PFSK-1 (cell line): ENCODE measurements at regions not wholly inside any gene's neighbourhood (a gene's known extent, or its start where the extent isn't known, plus 50 kb on each side); places are given as distances from the start of the nearest gene placed in this dataset.

Source experiments
- FOXP2 ChIP-seq: optimal IDR thresholded peaks from 2 replicates; pipeline ENCODE3; 2011; ENCODE audit warnings: borderline replicate concordance, control low read depth, inconsistent platforms; ENCODE audit not compliant: insufficient read depth; ENCODE audit errors: extremely low read length, extremely low read depth
- POLR2AphosphoS5 ChIP-seq: IDR thresholded peaks from 2 replicates; pipeline ENCODE4 v1.6.1; 2012; ENCODE audit warnings: low read depth, mild to moderate bottlenecking, control low read depth, low read length, moderate library complexity
- SIN3A ChIP-seq: IDR thresholded peaks from 2 replicates; pipeline ENCODE4 v1.6.1; 2012; ENCODE audit warnings: mild to moderate bottlenecking, low read length, moderate library complexity, borderline replicate concordance; ENCODE audit not compliant: insufficient read depth
- TAF1 ChIP-seq: IDR thresholded peaks from 2 replicates; pipeline ENCODE4 v1.6.1; 2012; ENCODE audit warnings: low read length, control low read depth, borderline replicate concordance; ENCODE audit not compliant: insufficient read depth
- TF ChIP-seq, protein P1 (sequence below), 2 experiments: IDR thresholded peaks; 2 replicates each; pipeline versions ENCODE4 v1.6.1 to v1.8.0; 2011 to 2012; ENCODE audit warnings: low read depth in 2 of 2, low read length in 2 of 2, control low read depth in 1 of 2, inconsistent platforms in 1 of 2, mild to moderate bottlenecking in 1 of 2, moderate library complexity in 1 of 2; ENCODE audit not compliant: insufficient read depth in 1 of 2

DNA sequence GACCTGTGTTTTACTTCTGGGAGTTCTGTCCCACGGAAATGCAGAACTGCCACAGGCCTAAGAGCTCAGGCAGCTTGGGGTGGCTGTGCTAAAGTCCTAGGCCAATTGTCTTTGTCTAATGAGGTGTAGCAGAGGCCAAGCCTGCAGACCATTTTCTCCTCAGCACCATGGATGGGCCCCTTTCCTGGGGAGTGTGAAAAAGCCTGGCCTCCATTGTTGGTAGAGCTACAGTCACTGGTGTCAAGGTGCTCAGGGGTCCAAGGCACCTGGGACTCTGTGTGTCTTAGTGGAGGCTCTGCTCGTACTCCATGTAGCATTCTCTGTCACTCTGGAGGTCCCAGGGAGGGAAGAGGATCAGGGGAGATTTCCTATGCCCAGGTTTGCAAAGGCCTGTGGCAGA lies 329.6 kb downstream of the SLITRK5 start:
- TF ChIP-seq SIN3A, result no peak
- no peak for TF ChIP-seq FOXP2
- TF ChIP-seq, protein P1, sequence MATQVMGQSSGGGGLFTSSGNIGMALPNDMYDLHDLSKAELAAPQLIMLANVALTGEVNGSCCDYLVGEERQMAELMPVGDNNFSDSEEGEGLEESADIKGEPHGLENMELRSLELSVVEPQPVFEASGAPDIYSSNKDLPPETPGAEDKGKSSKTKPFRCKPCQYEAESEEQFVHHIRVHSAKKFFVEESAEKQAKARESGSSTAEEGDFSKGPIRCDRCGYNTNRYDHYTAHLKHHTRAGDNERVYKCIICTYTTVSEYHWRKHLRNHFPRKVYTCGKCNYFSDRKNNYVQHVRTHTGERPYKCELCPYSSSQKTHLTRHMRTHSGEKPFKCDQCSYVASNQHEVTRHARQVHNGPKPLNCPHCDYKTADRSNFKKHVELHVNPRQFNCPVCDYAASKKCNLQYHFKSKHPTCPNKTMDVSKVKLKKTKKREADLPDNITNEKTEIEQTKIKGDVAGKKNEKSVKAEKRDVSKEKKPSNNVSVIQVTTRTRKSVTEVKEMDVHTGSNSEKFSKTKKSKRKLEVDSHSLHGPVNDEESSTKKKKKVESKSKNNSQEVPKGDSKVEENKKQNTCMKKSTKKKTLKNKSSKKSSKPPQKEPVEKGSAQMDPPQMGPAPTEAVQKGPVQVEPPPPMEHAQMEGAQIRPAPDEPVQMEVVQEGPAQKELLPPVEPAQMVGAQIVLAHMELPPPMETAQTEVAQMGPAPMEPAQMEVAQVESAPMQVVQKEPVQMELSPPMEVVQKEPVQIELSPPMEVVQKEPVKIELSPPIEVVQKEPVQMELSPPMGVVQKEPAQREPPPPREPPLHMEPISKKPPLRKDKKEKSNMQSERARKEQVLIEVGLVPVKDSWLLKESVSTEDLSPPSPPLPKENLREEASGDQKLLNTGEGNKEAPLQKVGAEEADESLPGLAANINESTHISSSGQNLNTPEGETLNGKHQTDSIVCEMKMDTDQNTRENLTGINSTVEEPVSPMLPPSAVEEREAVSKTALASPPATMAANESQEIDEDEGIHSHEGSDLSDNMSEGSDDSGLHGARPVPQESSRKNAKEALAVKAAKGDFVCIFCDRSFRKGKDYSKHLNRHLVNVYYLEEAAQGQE (IDR thresholded peaks at IDR 0.05; ENCODE audit: insufficient read depth in 1 of 2, low read depth in 2 of 2, low read length in 2 of 2), result no peak
- TF ChIP-seq TAF1, result no peak
- TF ChIP-seq POLR2AphosphoS5, result no peak

GRCh38 chr13:88005188-88005587 lies 334.0 kb downstream of the SLITRK5 start:
- TF ChIP-seq POLR2AphosphoS5 (no peak), FOXP2 (no peak), TAF1 (no peak), SIN3A (no peak)
- TF ChIP-seq, protein P1 (IDR thresholded peaks at IDR 0.05; ENCODE audit: insufficient read depth in 1 of 2, low read depth in 2 of 2, low read length in 2 of 2), result no peak

DNA sequence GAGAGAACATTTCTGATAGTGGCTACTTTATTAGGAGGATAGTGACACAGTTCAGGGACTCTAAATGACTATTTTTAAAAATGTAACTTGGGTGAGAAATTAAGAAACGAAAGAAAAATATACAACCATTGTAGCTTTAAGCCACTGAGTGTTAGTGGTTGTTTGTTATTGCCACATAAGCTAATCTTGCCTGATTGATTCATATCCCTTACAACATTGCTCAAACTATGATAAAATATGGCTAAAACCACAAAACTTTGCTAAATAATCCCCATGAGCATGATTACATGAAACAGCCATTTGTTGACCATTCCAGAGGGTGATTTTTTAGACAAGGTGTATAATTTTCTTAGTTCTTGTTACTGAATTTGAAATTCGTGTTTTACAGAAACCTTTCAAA lies 343.4 kb downstream of the SLITRK5 start:
- TF ChIP-seq POLR2AphosphoS5 (no peak), FOXP2 (no peak)

- TF ChIP-seq POLR2AphosphoS5 (no peak), TAF1 (no peak)
- TF ChIP-seq, protein P1 (IDR thresholded peaks at IDR 0.05; ENCODE audit: insufficient read depth in 1 of 2, low read depth in 2 of 2, low read length in 2 of 2), result no peak
These were observed 351.4 kb downstream of the SLITRK5 start for GRCh38 chr13:88022431-88023208.

DNA sequence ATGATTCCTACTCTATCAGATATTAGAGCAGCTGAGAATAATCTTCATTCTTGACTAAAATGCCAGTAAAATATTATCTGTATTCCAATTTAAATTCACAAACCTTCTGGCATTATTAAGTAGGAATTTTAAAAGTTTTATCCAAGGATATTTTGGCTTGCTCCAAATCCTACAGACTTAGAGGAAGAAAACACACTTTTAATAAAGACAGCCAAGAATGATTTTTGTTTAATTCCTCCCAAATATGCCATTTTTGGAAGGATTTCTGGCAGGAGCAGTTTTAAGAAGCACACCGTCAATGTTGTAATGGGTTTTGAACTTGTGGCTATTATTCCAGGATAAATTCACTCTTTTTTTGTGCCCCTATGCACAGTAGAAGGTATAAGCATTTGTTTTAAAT lies 355.1 kb downstream of the SLITRK5 start:
- no peak for TF ChIP-seq TAF1
- TF ChIP-seq, protein P1 (IDR thresholded peaks at IDR 0.05; ENCODE audit: insufficient read depth in 1 of 2, low read depth in 2 of 2, low read length in 2 of 2), result no peak
- TF ChIP-seq POLR2AphosphoS5, result no peak
- TF ChIP-seq SIN3A, result no peak
- TF ChIP-seq FOXP2, result no peak
